ENCODE measurements at regions not wholly inside any gene's neighbourhood (a gene's known extent, or its start where the extent isn't known, plus 50 kb on each side); places are given as distances from the start of the nearest gene placed in this dataset.

GRCh38 chr6:18564775-18565174 lies 177.6 kb downstream of the RNF144B start:
- Histone ChIP-seq H3K9me3 (replicated peaks in 1 of 2; ENCODE audit: control insufficient read depth in 1 of 2, insufficient read depth in 1 of 2, low read length in 2 of 2) (no peaks in the 10 kb centered on the region), H3K4me2 (replicated peaks; ENCODE audit: extremely low read depth, low read length, poor library complexity, severe bottlenecking) (no peak overlapping the region), H2AFZ (ENCODE audit: insufficient read depth, low read depth, low read length, poor library complexity, severe bottlenecking) (no peak overlapping the region), H4K20me1 (ENCODE audit: insufficient read depth, low read length) (no peaks in the 10 kb centered on the region), H3K36me3 (replicated peaks in 1 of 2; ENCODE audit: control insufficient read depth in 1 of 2, insufficient read depth in 2 of 2, low read length in 2 of 2) (no peaks in the 10 kb centered on the region), H3K27me3 (ENCODE audit: control insufficient read depth in 2 of 2, insufficient read depth in 2 of 2, low read length in 2 of 2) (no peaks in the 10 kb centered on the region), H3K4me1 (ENCODE audit: control insufficient read depth in 1 of 2, insufficient read depth in 2 of 2, low read length in 2 of 2) (peaks cover 0 to 5% of the 10 kb centered on the region in 2 donors), H3K9ac (ENCODE audit: insufficient read depth, low read length, poor library complexity, severe bottlenecking) (no peak overlapping the region), H3K27ac (ENCODE audit: low read depth in 1 of 2, low read length in 2 of 2) (no peak overlapping the region), H3K79me2 (ENCODE audit: insufficient read depth, low read length) (no peaks in the 10 kb centered on the region), H3K4me3 (replicated peaks in 1 of 3; ENCODE audit: low read depth in 2 of 3, low read length in 3 of 3) (no peak overlapping the region)
- TF ChIP-seq, protein P1, sequence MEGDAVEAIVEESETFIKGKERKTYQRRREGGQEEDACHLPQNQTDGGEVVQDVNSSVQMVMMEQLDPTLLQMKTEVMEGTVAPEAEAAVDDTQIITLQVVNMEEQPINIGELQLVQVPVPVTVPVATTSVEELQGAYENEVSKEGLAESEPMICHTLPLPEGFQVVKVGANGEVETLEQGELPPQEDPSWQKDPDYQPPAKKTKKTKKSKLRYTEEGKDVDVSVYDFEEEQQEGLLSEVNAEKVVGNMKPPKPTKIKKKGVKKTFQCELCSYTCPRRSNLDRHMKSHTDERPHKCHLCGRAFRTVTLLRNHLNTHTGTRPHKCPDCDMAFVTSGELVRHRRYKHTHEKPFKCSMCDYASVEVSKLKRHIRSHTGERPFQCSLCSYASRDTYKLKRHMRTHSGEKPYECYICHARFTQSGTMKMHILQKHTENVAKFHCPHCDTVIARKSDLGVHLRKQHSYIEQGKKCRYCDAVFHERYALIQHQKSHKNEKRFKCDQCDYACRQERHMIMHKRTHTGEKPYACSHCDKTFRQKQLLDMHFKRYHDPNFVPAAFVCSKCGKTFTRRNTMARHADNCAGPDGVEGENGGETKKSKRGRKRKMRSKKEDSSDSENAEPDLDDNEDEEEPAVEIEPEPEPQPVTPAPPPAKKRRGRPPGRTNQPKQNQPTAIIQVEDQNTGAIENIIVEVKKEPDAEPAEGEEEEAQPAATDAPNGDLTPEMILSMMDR (IDR thresholded peaks at IDR 0.05) = no peak
- Mint-ChIP-seq H3K4me1 (peaks cover 12% of the 10 kb centered on the region), H3K4me3 (no peak overlapping the region), H3K9me3 (peaks cover 0 to 12% (median 4%) of the 10 kb centered on the region in 7 donors), H3K27ac (peak overlapping the region in 1 of 7 donors; percentile 41), H3K27me3 (ENCODE audit: low read depth in 3 of 3) (peaks cover 0 to 2% (median 0%) of the 10 kb centered on the region in 3 donors), H3K36me3 (no peaks in the 10 kb centered on the region)
- intact Hi-C loops (cut with micrococcal nuclease) = no loop called here
- WGBS (ENCODE audit: insufficient coverage) = 100% methylated on average over 3 of the region's 3 CpGs
- no peak for DNase-seq

GRCh38 chr6:18565231-18565630 lies 178.1 kb downstream of the RNF144B start:
- no peaks in the 10 kb centered on the region for H4K20me1 ChIP-seq (ENCODE audit: insufficient read depth, low read length)
- peaks cover 0 to 2% (median 0%) of the 10 kb centered on the region in 3 donors for H3K27me3 Mint-ChIP-seq (ENCODE audit: low read depth in 3 of 3)
- no peaks in the 10 kb centered on the region for H3K36me3 ChIP-seq (replicated peaks in 1 of 2; ENCODE audit: control insufficient read depth in 1 of 2, insufficient read depth in 2 of 2, low read length in 2 of 2)
- TF ChIP-seq, protein P1 (IDR thresholded peaks at IDR 0.05) = no peak
- H3K27ac Mint-ChIP-seq = no peak overlapping the region
- H3K4me1 Mint-ChIP-seq = peaks cover 12% of the 10 kb centered on the region
- no peaks in the 10 kb centered on the region for H3K79me2 ChIP-seq (ENCODE audit: insufficient read depth, low read length)
- no peak overlapping the region for H3K4me3 Mint-ChIP-seq
- no peak overlapping the region for H3K4me3 ChIP-seq (replicated peaks in 1 of 3; ENCODE audit: low read depth in 2 of 3, low read length in 3 of 3)
- no peak overlapping the region for H3K4me2 ChIP-seq (replicated peaks; ENCODE audit: extremely low read depth, low read length, poor library complexity, severe bottlenecking)
- H3K9me3 ChIP-seq (replicated peaks in 1 of 2; ENCODE audit: control insufficient read depth in 1 of 2, insufficient read depth in 1 of 2, low read length in 2 of 2) = no peaks in the 10 kb centered on the region
- intact Hi-C loops (cut with micrococcal nuclease) = no loop called here
- peaks cover 0 to 5% of the 10 kb centered on the region in 2 donors for H3K4me1 ChIP-seq (ENCODE audit: control insufficient read depth in 1 of 2, insufficient read depth in 2 of 2, low read length in 2 of 2)
- no peak overlapping the region for H2AFZ ChIP-seq (ENCODE audit: insufficient read depth, low read depth, low read length, poor library complexity, severe bottlenecking)
- no peaks in the 10 kb centered on the region for H3K27me3 ChIP-seq (ENCODE audit: control insufficient read depth in 2 of 2, insufficient read depth in 2 of 2, low read length in 2 of 2)
- H3K36me3 Mint-ChIP-seq = no peaks in the 10 kb centered on the region
- H3K9me3 Mint-ChIP-seq = peaks cover 0 to 12% (median 4%) of the 10 kb centered on the region in 7 donors
- H3K9ac ChIP-seq (ENCODE audit: insufficient read depth, low read length, poor library complexity, severe bottlenecking) = no peak overlapping the region
- 71% methylated on average over 1 of the region's 1 CpG for WGBS (ENCODE audit: insufficient coverage)
- H3K27ac ChIP-seq (ENCODE audit: low read depth in 1 of 2, low read length in 2 of 2) = no peak overlapping the region
- DNase-seq = no peak

All from CD14-positive monocyte (primary cell).